ENCODE measurements at regions not wholly inside any gene's neighbourhood (a gene's known extent, or its start where the extent isn't known, plus 50 kb on each side); places are given as distances from the start of the nearest gene placed in this dataset.

DNA sequence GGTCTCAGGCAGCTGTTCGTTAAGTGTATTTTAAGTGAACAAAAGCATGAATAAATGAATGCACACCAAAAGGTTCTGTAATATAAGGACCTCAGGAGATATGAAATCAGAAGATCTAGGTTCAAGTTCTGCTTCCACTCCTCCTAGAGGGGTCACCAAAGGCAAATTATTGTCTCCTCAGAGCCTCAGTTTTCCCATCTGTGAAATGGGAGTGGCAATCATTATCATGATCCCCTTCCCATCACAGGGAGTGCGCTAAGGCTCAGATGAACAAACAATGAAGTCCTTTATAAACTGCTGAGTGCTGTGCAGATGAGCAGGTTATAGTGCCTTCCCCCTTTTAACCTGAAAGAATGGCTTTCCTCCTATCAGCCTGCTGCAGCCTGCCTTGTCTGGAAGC is 248.3 kb upstream of the C16orf82 start:
- POLR2A ChIA-PET = interaction anchor here (0.6 kb wide), 1 partner anchor 164 kb away, joined by 3 read pairs; no protein-coding TSS in a partner anchor
- no peak overlapping the region for H3K27ac ChIP-seq (ENCODE audit: low read depth, low read length, poor library complexity, severe bottlenecking)
- CTCF ChIA-PET (ENCODE audit: unreplicated experiment) = no interaction called here
- intact Hi-C loops (cut with micrococcal nuclease; ENCODE audit: unreplicated experiment) = no loop called here
- no peak overlapping the region for H3K4me3 ChIP-seq (ENCODE audit: low read depth, low read length, poor library complexity, severe bottlenecking)
- no peaks in the 10 kb centered on the region for H3K9me2 ChIP-seq (ENCODE audit: insufficient read depth, low read length)
- H3K79me2 ChIP-seq (ENCODE audit: insufficient read depth, low read depth, low read length) = no peaks in the 10 kb centered on the region
- H3K4me1 ChIP-seq (ENCODE audit: insufficient read depth, low read length, poor library complexity, severe bottlenecking) = no peaks in the 10 kb centered on the region
- H3K36me3 ChIP-seq (ENCODE audit: insufficient read depth, low read length) = no peaks in the 10 kb centered on the region
- H4K20me1 ChIP-seq (ENCODE audit: insufficient read depth, low read length) = no peaks in the 10 kb centered on the region
- TF ChIP-seq EZH2phosphoT487 (IDR thresholded peaks at IDR 0.05; ENCODE audit: borderline replicate concordance, low read depth, low read length) = no peak
- TF ChIP-seq, protein P1, sequence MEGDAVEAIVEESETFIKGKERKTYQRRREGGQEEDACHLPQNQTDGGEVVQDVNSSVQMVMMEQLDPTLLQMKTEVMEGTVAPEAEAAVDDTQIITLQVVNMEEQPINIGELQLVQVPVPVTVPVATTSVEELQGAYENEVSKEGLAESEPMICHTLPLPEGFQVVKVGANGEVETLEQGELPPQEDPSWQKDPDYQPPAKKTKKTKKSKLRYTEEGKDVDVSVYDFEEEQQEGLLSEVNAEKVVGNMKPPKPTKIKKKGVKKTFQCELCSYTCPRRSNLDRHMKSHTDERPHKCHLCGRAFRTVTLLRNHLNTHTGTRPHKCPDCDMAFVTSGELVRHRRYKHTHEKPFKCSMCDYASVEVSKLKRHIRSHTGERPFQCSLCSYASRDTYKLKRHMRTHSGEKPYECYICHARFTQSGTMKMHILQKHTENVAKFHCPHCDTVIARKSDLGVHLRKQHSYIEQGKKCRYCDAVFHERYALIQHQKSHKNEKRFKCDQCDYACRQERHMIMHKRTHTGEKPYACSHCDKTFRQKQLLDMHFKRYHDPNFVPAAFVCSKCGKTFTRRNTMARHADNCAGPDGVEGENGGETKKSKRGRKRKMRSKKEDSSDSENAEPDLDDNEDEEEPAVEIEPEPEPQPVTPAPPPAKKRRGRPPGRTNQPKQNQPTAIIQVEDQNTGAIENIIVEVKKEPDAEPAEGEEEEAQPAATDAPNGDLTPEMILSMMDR (conservative IDR thresholded peaks at IDR 0.05; ENCODE audit: low read length) = no peak
- no peaks in the 10 kb centered on the region for H3K9me3 ChIP-seq (ENCODE audit: low read length)
- DNase-seq (ENCODE audit: low spot score) = no peak
- no TSS peak for BruUV-seq (replicated peaks)
- no peak overlapping the region for H2AFZ ChIP-seq (ENCODE audit: low read length)
- H3K4me2 ChIP-seq (ENCODE audit: low read length) = no peak overlapping the region

DNA sequence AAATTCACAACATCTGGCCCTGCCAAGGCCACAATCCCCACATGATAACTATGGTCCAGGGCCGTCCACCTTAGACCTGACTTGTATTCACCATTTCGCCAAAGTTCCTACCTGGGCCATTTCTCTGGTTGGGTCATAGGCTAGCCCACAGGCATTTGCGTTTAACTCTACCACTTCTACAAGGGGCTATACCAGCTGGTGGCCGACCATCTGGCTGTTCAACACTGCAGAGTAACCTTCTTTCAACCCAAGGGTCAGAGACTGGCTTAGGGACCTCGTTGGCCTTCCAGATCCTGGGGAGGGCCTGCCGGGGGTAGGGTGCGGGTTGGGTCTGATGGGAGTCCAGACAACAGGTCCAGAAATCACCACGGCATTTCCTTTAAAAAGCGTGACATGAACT is 242.3 kb upstream of the C16orf82 start:
- Histone ChIP-seq H3K36me3 (ENCODE audit: insufficient read depth, low read length) (no peaks in the 10 kb centered on the region), H3K4me2 (ENCODE audit: low read length) (no peak overlapping the region), H3K4me1 (ENCODE audit: insufficient read depth, low read length, poor library complexity, severe bottlenecking) (no peaks in the 10 kb centered on the region), H3K27ac (ENCODE audit: low read depth, low read length, poor library complexity, severe bottlenecking) (no peak overlapping the region), H2AFZ (ENCODE audit: low read length) (no peak overlapping the region), H3K9me2 (ENCODE audit: insufficient read depth, low read length) (no peaks in the 10 kb centered on the region), H3K4me3 (ENCODE audit: low read depth, low read length, poor library complexity, severe bottlenecking) (no peak overlapping the region), H4K20me1 (ENCODE audit: insufficient read depth, low read length) (no peaks in the 10 kb centered on the region), H3K79me2 (ENCODE audit: insufficient read depth, low read depth, low read length) (no peaks in the 10 kb centered on the region), H3K9me3 (ENCODE audit: low read length) (no peaks in the 10 kb centered on the region)
- BruUV-seq (replicated peaks) = no TSS peak
- TF ChIP-seq, protein P1 (conservative IDR thresholded peaks at IDR 0.05; ENCODE audit: low read length) = no peak
- no peak for TF ChIP-seq EZH2phosphoT487 (IDR thresholded peaks at IDR 0.05; ENCODE audit: borderline replicate concordance, low read depth, low read length)
- intact Hi-C loops (cut with micrococcal nuclease; ENCODE audit: unreplicated experiment) = no loop called here
- ChIA-PET POLR2A (no interaction called here), CTCF (ENCODE audit: unreplicated experiment) (no interaction called here)
- no peak for DNase-seq (ENCODE audit: low spot score)

DNA sequence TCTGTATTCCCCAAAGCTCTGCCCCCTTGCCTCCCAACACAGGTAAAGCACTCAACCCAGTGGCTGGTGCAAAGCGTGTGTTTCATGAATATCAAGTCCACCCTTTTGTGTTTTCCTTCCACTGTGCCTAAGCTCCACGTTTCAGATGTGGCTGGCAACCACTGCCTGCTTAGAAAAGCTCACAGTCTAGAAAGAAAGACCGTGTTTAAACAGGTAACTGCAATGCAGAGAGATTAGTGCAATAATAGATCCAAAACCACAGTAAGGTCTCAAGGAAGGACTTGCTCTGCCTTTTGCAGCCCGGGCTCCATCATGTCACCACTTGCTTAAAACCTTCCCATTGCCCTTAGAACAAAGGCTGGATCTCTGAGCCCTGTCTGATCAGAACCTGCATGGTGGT is 240.2 kb upstream of the C16orf82 start:
- no peak for DNase-seq (ENCODE audit: low spot score)
- Histone ChIP-seq H3K4me1 (ENCODE audit: insufficient read depth, low read length, poor library complexity, severe bottlenecking) (no peaks in the 10 kb centered on the region), H3K27ac (ENCODE audit: low read depth, low read length, poor library complexity, severe bottlenecking) (no peak overlapping the region), H3K4me3 (ENCODE audit: low read depth, low read length, poor library complexity, severe bottlenecking) (no peak overlapping the region), H4K20me1 (ENCODE audit: insufficient read depth, low read length) (no peaks in the 10 kb centered on the region), H2AFZ (ENCODE audit: low read length) (no peak overlapping the region), H3K9me3 (ENCODE audit: low read length) (no peaks in the 10 kb centered on the region), H3K9me2 (ENCODE audit: insufficient read depth, low read length) (no peaks in the 10 kb centered on the region), H3K79me2 (ENCODE audit: insufficient read depth, low read depth, low read length) (no peaks in the 10 kb centered on the region), H3K4me2 (ENCODE audit: low read length) (no peak overlapping the region), H3K36me3 (ENCODE audit: insufficient read depth, low read length) (no peaks in the 10 kb centered on the region)
- intact Hi-C loops (cut with micrococcal nuclease; ENCODE audit: unreplicated experiment) = no loop called here
- CTCF ChIA-PET (ENCODE audit: unreplicated experiment) = no interaction called here
- TF ChIP-seq EZH2phosphoT487 (IDR thresholded peaks at IDR 0.05; ENCODE audit: borderline replicate concordance, low read depth, low read length) = no peak
- TF ChIP-seq, protein P1 (conservative IDR thresholded peaks at IDR 0.05; ENCODE audit: low read length) = no peak
- POLR2A ChIA-PET = no interaction called here
- no TSS peak for BruUV-seq (replicated peaks)
